GM21526 (cell line): ENCODE measurements at regions not wholly inside any gene's neighbourhood (a gene's known extent, or its start where the extent isn't known, plus 50 kb on each side); places are given as distances from the start of the nearest gene placed in this dataset.
"Not testable (repeated sequence)": the region's sequence is repeated elsewhere in the genome, so short reads cannot be mapped to it uniquely, and the experiment has no call there.

Experiments
- ATAC-seq: cut with Tn5 transposase; IDR thresholded peaks from one replicate; pipeline ENCODE4 v1.9.1; 2021; ENCODE audit warnings: moderate library complexity; ENCODE audit not compliant: unreplicated experiment, low FRiP score

GRCh38 chr7:106583706-106584690 lies 77.0 kb downstream of the CCDC71L start:
- ATAC-seq: no peak

GRCh38 chr7:106583100-106583499 lies 77.9 kb downstream of the CCDC71L start:
- ATAC-seq: no peak

- ATAC-seq: no peak
Measured at GRCh38 chr7:106582365-106582764, 78.6 kb downstream of the CCDC71L start.

GRCh38 chr7:106579086-106579485 lies 81.9 kb downstream of the CCDC71L start:
- ATAC-seq: not testable (repeated sequence)

GRCh38 chr7:106575138-106575823 lies 85.7 kb downstream of the CCDC71L start:
- ATAC-seq: no peak

- ATAC-seq: no peak
Measured at GRCh38 chr7:106573738-106574137, 87.2 kb downstream of the CCDC71L start.

GRCh38 chr7:106573125-106573663 lies 87.8 kb downstream of the CCDC71L start:
- no peak for ATAC-seq

GRCh38 chr7:106572394-106573124 lies 88.4 kb downstream of the CCDC71L start:
- no peak for ATAC-seq

GRCh38 chr7:106571563-106571962 lies 89.4 kb downstream of the CCDC71L start:
- ATAC-seq: no peak

GRCh38 chr7:106570948-106571418 lies 90.0 kb downstream of the CCDC71L start:
- no peak for ATAC-seq

- no peak for ATAC-seq
Measured at GRCh38 chr7:106570146-106570545, 90.8 kb downstream of the CCDC71L start.

- ATAC-seq: no peak
Measured at GRCh38 chr7:106569500-106569929, 91.4 kb downstream of the CCDC71L start.

GRCh38 chr7:106568680-106569499 lies 92.1 kb downstream of the CCDC71L start:
- no peak for ATAC-seq

- no peak for ATAC-seq
Measured at GRCh38 chr7:106568002-106568679, 92.8 kb downstream of the CCDC71L start.

- not testable (repeated sequence) for ATAC-seq
Measured at GRCh38 chr7:106567204-106568001, 93.6 kb downstream of the CCDC71L start.

- no peak for ATAC-seq
Measured at GRCh38 chr7:106566672-106567071, 94.3 kb downstream of the CCDC71L start.

GRCh38 chr7:106566196-106566595 lies 94.8 kb downstream of the CCDC71L start:
- no peak for ATAC-seq

GRCh38 chr7:106565428-106565827 lies 95.5 kb downstream of the CCDC71L start:
- ATAC-seq: no peak
